ENCODE measurements at regions not wholly inside any gene's neighbourhood (a gene's known extent, or its start where the extent isn't known, plus 50 kb on each side); places are given as distances from the start of the nearest gene placed in this dataset.

- in situ Hi-C loops (cut with MboI; ENCODE audit: low pct_unique_long_range_greater_than_20kb in 2 of 9, low sequenced_read_pairs in 9 of 9, unreplicated experiment in 9 of 9), result no loop called here
- Histone ChIP-seq H3K4me1 (replicated peaks in 1 of 2) (no peaks in the 10 kb centered on the region), H3K27ac (no peak overlapping the region), H3K4me3 (no peak overlapping the region)
- 60 to 100% (median 82%) methylated on average over 1 to 4 of the region's 4 CpGs for WGBS, 10 experiments
- ATAC-seq (replicated peaks in 6 of 8), result no peak
These were observed 54.4 kb downstream of the NIBAN1 start for GRCh38 chr1:184919892-184920291.

DNA sequence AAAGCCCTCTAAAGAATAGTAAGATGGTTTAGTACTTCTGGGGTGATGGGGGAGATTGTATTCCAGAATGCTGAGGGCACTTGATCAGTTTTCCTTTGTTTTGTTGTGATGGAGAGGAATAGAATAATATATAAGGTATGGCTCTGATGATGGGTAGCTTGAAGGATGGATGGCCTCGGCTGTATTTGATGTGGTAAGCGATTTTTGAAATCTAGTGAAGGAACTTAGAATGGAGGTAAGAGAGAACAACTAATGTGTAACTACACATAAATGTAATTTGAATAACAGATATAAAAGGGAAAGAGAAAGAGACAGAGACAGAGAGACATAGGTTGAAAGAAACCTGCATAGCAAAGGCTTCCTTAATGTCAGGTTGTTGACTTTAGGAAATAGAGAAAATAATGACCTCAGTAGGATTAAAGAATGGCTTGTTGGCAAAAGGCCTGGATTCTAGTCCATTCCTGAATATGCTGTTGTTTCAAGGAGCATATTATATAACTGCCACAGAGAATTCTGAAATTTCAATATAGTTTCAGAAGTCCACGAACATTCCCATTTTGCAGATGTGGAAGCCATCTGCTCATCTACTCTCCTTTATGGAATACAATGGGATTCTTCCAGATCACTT, 58.7 kb downstream of the NIBAN1 start:
- H3K27ac ChIP-seq, result no peak overlapping the region
- in situ Hi-C loops (cut with MboI; ENCODE audit: low pct_unique_long_range_greater_than_20kb in 2 of 9, low sequenced_read_pairs in 9 of 9, unreplicated experiment in 9 of 9), result no loop called here
- H3K4me3 ChIP-seq, result no peak overlapping the region
- WGBS, 10 experiments, result 40 to 95% (median 90%) methylated on average over 1 to 3 of the region's 3 CpGs
- no peak for ATAC-seq (replicated peaks in 6 of 8)
- H3K4me1 ChIP-seq (replicated peaks in 1 of 2), result no peaks in the 10 kb centered on the region

DNA sequence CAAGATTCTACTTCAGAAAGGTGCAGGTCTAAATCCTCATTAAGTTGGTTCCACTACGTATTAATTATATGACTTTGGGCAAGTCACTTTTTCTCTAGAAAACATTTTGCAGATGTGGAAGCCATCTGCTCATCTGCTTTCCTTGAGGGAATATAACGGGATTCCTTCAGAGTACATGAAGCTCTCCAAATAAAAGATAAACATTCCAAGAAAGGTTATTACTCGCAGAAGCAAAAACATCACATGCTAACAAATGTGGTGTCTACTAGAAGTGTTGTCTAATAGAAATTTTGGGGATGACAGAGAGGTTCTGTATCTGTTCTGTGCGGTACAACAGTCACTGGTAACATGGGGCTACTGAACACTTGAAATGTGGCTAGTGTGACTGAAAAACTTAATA, 60.2 kb downstream of the NIBAN1 start:
- Histone ChIP-seq H3K27ac (no peak overlapping the region), H3K4me3 (no peak overlapping the region), H3K4me1 (replicated peaks in 1 of 2) (no peaks in the 10 kb centered on the region)
- in situ Hi-C loops (cut with MboI; ENCODE audit: low pct_unique_long_range_greater_than_20kb in 2 of 9, low sequenced_read_pairs in 9 of 9, unreplicated experiment in 9 of 9), result no loop called here
- no peak for ATAC-seq (replicated peaks in 6 of 8)
- WGBS, 10 experiments, result 25 to 98% (median 88%) methylated on average over 1 to 4 of the region's 4 CpGs

DNA sequence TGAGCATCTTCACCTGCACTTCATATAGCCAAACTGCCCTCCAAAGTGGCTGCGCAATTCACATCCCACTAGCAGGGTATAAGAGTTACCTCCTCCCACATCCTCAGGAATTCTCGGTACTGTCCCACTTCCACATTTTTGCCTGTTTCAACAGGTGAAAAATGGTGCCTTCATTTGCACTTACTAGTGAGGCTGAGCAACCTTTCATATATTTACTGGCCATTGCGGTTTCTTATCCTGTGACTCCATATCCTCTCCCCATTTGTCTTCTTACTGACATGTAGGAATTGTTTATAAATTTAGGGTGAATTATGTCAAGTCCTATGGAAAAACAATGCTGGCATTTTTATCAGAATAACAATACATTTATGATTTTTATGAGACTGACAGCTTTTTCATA, 61.9 kb downstream of the NIBAN1 start:
- no peak overlapping the region for H3K27ac ChIP-seq
- no peak overlapping the region for H3K4me3 ChIP-seq
- 80 to 100% (median 89%) methylated on average over 2 to 3 of the region's 3 CpGs; no CpG with 5 or more reads in 2 of the 10 experiments for WGBS, 10 experiments
- no peaks in the 10 kb centered on the region for H3K4me1 ChIP-seq (replicated peaks in 1 of 2)
- in situ Hi-C loops (cut with MboI; ENCODE audit: low pct_unique_long_range_greater_than_20kb in 2 of 9, low sequenced_read_pairs in 9 of 9, unreplicated experiment in 9 of 9), result no loop called here
- no peak for ATAC-seq (replicated peaks in 6 of 8)

DNA sequence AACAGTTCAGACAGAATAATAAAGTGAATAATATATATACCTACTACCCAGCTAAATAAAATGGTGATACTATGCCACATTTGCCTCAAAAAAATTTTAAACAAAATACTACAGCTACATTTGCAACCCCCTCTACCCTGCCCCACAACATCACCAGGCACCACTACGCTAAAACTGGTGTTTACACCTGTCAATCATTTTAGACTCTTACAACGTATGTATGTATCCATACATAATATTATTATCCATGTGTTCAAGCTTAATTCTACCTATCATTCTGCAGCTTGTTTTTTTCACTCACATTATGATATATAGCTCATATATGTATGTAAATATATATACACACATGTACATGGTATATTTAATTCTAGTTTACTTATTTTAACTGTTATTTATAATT, 62.5 kb downstream of the NIBAN1 start:
- Histone ChIP-seq H3K27ac (no peak overlapping the region), H3K4me3 (no peak overlapping the region), H3K4me1 (replicated peaks in 1 of 2) (no peaks in the 10 kb centered on the region)
- no peak for ATAC-seq (replicated peaks in 6 of 8)
- 26 to 95% (median 89%) methylated on average over 1 to 2 of the region's 2 CpGs; no CpG with 5 or more reads in 1 of the 10 experiments for WGBS, 10 experiments
- in situ Hi-C loops (cut with MboI; ENCODE audit: low pct_unique_long_range_greater_than_20kb in 2 of 9, low sequenced_read_pairs in 9 of 9, unreplicated experiment in 9 of 9), result no loop called here

GRCh38 chr1:184911103-184911745, 63.1 kb downstream of the NIBAN1 start:
- in situ Hi-C loops (cut with MboI; ENCODE audit: low pct_unique_long_range_greater_than_20kb in 2 of 9, low sequenced_read_pairs in 9 of 9, unreplicated experiment in 9 of 9), result no loop called here
- ATAC-seq (replicated peaks in 6 of 8), result no peak
- 33 to 100% (median 85%) methylated on average over 1 of the region's 1 CpG; no CpG with 5 or more reads in 2 of the 10 experiments for WGBS, 10 experiments
- no peak overlapping the region for H3K4me3 ChIP-seq
- no peak overlapping the region for H3K27ac ChIP-seq
- H3K4me1 ChIP-seq (replicated peaks in 1 of 2), result no peaks in the 10 kb centered on the region

- H3K27ac ChIP-seq, result no peak overlapping the region
- H3K4me3 ChIP-seq, result no peak overlapping the region
- H3K4me1 ChIP-seq (replicated peaks in 1 of 2), result no peaks in the 10 kb centered on the region
- WGBS, 10 experiments, result 0 to 88% (median 56%) methylated on average over 2 to 3 of the region's 3 CpGs
- in situ Hi-C loops (cut with MboI; ENCODE audit: low pct_unique_long_range_greater_than_20kb in 2 of 9, low sequenced_read_pairs in 9 of 9, unreplicated experiment in 9 of 9), result no loop called here
- ATAC-seq (replicated peaks in 6 of 8), result peak in 2 of 8 experiments; percentile 40 to 43
These were observed 63.6 kb downstream of the NIBAN1 start for GRCh38 chr1:184910691-184911091.

DNA sequence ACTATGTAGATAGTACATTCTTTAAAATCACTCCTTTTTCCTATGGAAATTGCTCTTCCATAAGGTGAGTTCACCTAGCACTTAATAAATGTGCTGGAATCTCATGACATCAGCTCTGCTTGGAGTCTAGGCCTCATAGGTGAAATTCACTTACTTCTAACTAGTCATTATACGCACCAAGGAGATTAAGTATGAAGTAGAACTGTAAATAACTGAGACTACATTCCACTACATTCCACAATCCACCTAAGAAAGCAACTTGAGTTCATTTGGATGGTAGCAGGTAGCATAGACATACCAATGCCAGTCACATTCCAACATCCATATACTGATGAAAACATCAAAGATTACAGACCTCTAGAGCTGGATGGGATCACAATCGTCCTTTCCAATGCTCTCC, 64.3 kb downstream of the NIBAN1 start:
- no peak overlapping the region for H3K27ac ChIP-seq
- no peaks in the 10 kb centered on the region for H3K4me1 ChIP-seq (replicated peaks in 1 of 2)
- ATAC-seq (replicated peaks in 6 of 8), result no peak
- in situ Hi-C loops (cut with MboI; ENCODE audit: low pct_unique_long_range_greater_than_20kb in 2 of 9, low sequenced_read_pairs in 9 of 9, unreplicated experiment in 9 of 9), result no loop called here
- WGBS, 10 experiments, result 0 to 100% (median 94%) methylated on average over 1 to 2 of the region's 2 CpGs; no CpG with 5 or more reads in 2 of the 10 experiments
- no peak overlapping the region for H3K4me3 ChIP-seq

- Histone ChIP-seq H3K4me1 (replicated peaks in 1 of 2) (no peaks in the 10 kb centered on the region), H3K27ac (no peak overlapping the region), H3K4me3 (no peak overlapping the region)
- no peak for ATAC-seq (replicated peaks in 6 of 8)
- in situ Hi-C loops (cut with MboI; ENCODE audit: low pct_unique_long_range_greater_than_20kb in 2 of 9, low sequenced_read_pairs in 9 of 9, unreplicated experiment in 9 of 9), result no loop called here
These were observed 65.3 kb downstream of the NIBAN1 start for GRCh38 chr1:184909019-184909418.

GRCh38 chr1:184908506-184908905, 65.8 kb downstream of the NIBAN1 start:
- 51 to 100% (median 75%) methylated on average over 1 to 2 of the region's 2 CpGs; no CpG with 5 or more reads in 1 of the 10 experiments for WGBS, 10 experiments
- in situ Hi-C loops (cut with MboI; ENCODE audit: low pct_unique_long_range_greater_than_20kb in 2 of 9, low sequenced_read_pairs in 9 of 9, unreplicated experiment in 9 of 9), result no loop called here
- Histone ChIP-seq H3K4me1 (replicated peaks in 1 of 2) (no peaks in the 10 kb centered on the region), H3K4me3 (no peak overlapping the region), H3K27ac (no peak overlapping the region)
- no peak for ATAC-seq (replicated peaks in 6 of 8)

- 57 to 100% (median 85%) methylated on average over 1 to 2 of the region's 2 CpGs; no CpG with 5 or more reads in 2 of the 10 experiments for WGBS, 10 experiments
These were observed 66.8 kb downstream of the NIBAN1 start for GRCh38 chr1:184907500-184907899.

DNA sequence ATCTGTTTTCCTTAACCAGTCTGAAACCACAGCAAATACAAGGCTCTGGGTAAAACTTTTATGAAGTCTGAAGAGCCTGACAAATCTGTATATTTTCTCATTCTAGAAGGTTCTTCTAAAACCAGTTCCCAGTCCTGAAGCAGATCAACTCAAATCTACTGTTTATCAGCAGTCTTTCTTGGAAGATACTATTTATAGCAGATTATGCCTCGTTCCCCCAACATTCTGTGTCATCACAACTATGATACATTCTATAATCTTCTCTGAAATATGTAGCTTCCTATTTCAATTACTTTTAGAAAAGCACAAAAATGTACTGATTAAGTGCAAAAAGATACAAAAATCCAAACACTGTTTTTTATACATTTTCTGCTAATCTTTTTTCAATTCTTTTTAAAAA, 67.5 kb downstream of the NIBAN1 start:
- H3K4me1 ChIP-seq (replicated peaks in 1 of 2), result no peaks in the 10 kb centered on the region
- WGBS, 10 experiments, result 22 to 100% (median 83%) methylated on average over 1 of the region's 1 CpG
- no peak overlapping the region for H3K4me3 ChIP-seq
- no peak for ATAC-seq (replicated peaks in 6 of 8)
- in situ Hi-C loops (cut with MboI; ENCODE audit: low pct_unique_long_range_greater_than_20kb in 2 of 9, low sequenced_read_pairs in 9 of 9, unreplicated experiment in 9 of 9), result no loop called here
- H3K27ac ChIP-seq, result no peak overlapping the region

More at GRCh38 chr1:184907500-184907899, 66.8 kb downstream of the NIBAN1 start:
- Histone ChIP-seq H3K4me3 (no peak overlapping the region), H3K27ac (no peak overlapping the region), H3K4me1 (replicated peaks in 1 of 2) (no peaks in the 10 kb centered on the region)
- in situ Hi-C loops (cut with MboI; ENCODE audit: low pct_unique_long_range_greater_than_20kb in 2 of 9, low sequenced_read_pairs in 9 of 9, unreplicated experiment in 9 of 9), result no loop called here
- ATAC-seq (replicated peaks in 6 of 8), result no peak

DNA sequence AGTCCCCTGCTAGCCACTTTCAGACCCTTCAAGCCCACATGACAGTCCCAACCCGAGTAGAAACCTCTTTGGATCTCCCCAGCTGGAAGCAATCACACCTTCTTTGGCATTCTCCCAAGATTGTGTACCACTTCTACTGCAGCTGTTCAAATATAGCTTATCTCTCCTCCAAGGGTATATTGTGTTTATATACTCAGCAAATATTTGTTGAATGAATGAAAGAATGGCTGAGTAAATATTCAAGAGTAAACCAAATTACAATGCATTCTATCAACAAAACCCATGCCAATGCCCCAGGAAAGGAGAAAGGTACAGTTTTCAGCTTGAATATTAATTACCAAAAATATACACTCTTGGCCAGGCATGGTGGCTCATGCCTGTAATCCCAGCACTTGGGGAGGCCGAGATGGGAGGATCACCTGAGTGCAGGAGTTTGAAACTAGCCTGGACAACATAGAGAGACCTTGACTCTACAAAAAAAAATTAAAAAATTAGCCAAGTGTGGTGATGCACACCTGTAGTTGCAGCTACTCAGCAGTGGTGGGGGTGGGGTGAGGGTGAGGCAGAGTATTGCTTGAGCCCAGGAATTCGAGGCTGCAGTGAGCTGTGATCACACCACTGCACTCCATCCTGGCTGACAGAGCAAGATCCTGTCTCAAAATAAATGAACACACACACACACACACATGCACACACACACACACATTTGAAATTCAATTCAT, 68.5 kb downstream of the NIBAN1 start:
- WGBS, 10 experiments, result 57 to 100% (median 71%) methylated on average over 1 to 3 of the region's 3 CpGs; no CpG with 5 or more reads in 2 of the 10 experiments
- Histone ChIP-seq H3K4me3 (no peak overlapping the region), H3K4me1 (replicated peaks in 1 of 2) (peaks cover 0 to 6% of the 10 kb centered on the region in 2 donors), H3K27ac (no peak overlapping the region)
- peak in 2 of 8 experiments; percentile 28 to 81 for ATAC-seq (replicated peaks in 6 of 8)
- in situ Hi-C loops (cut with MboI; ENCODE audit: low pct_unique_long_range_greater_than_20kb in 2 of 9, low sequenced_read_pairs in 9 of 9, unreplicated experiment in 9 of 9), result no loop called here

Measured in motor neuron (in vitro differentiated cells).